ENCODE measurements at regions not wholly inside any gene's neighbourhood (a gene's known extent, or its start where the extent isn't known, plus 50 kb on each side); places are given as distances from the start of the nearest gene placed in this dataset.

DNA sequence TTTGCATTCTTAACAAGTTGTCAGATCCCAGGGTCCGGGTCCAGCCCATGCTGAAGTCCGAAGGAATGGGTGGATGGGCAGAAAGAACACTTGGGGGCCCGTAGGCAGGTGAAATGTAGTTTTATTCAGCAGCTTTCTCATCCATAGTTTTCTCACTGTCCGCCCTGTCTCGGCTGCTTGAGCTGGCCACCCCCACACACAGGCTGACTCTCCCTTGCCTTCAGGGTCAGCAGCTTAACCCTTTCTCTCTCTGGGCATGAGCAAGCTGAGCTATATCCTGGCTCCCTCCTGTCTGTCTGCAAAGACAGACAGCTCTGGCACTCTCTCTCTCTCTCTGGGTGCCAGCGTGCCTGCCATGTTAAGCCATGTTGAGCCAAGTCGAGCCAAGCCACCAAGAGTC lies 163.9 kb downstream of the PTCSC3 start:
- TF ChIP-seq, protein P1, sequence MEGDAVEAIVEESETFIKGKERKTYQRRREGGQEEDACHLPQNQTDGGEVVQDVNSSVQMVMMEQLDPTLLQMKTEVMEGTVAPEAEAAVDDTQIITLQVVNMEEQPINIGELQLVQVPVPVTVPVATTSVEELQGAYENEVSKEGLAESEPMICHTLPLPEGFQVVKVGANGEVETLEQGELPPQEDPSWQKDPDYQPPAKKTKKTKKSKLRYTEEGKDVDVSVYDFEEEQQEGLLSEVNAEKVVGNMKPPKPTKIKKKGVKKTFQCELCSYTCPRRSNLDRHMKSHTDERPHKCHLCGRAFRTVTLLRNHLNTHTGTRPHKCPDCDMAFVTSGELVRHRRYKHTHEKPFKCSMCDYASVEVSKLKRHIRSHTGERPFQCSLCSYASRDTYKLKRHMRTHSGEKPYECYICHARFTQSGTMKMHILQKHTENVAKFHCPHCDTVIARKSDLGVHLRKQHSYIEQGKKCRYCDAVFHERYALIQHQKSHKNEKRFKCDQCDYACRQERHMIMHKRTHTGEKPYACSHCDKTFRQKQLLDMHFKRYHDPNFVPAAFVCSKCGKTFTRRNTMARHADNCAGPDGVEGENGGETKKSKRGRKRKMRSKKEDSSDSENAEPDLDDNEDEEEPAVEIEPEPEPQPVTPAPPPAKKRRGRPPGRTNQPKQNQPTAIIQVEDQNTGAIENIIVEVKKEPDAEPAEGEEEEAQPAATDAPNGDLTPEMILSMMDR (IDR thresholded peaks at IDR 0.05; ENCODE audit: insufficient read depth, low read depth, low read length), result no peak
- TF ChIP-seq EZH2 (IDR thresholded peaks at IDR 0.05; ENCODE audit: insufficient read depth, low read length), result no peak
- Mint-ChIP-seq H3K4me1 (ENCODE audit: low read depth, unreplicated experiment) (no peaks in the 10 kb centered on the region), H3K36me3 (ENCODE audit: low read depth, unreplicated experiment) (no peaks in the 10 kb centered on the region), H3K27me3 (ENCODE audit: low read depth, unreplicated experiment) (no peaks in the 10 kb centered on the region), H3K4me3 (ENCODE audit: unreplicated experiment) (no peak overlapping the region), H3K27ac (ENCODE audit: unreplicated experiment) (peak overlapping the region; percentile 18), H3K9me3 (ENCODE audit: unreplicated experiment) (no peaks in the 10 kb centered on the region)
- Histone ChIP-seq H3K9ac (ENCODE audit: low read length) (no peak overlapping the region), H3K27me3 (ENCODE audit: insufficient read depth, low read length) (no peaks in the 10 kb centered on the region), H3K36me3 (ENCODE audit: insufficient read depth, low read length) (no peaks in the 10 kb centered on the region), H3K79me2 (ENCODE audit: insufficient read depth, low read length) (no peaks in the 10 kb centered on the region), H3K27ac (ENCODE audit: low read depth, low read length) (no peak overlapping the region), H3K4me2 (ENCODE audit: low read length) (no peak overlapping the region), H3K9me3 (ENCODE audit: insufficient read depth, low read depth, low read length) (no peaks in the 10 kb centered on the region), H3K4me3 (ENCODE audit: insufficient read depth, low read depth, low read length) (no peak overlapping the region), H4K20me1 (ENCODE audit: insufficient read depth, low read length) (no peaks in the 10 kb centered on the region), H2AFZ (ENCODE audit: low read depth, low read length) (no peak overlapping the region), H3K4me1 (ENCODE audit: insufficient read depth, low read length) (no peaks in the 10 kb centered on the region)
- FAIRE-seq, result no peak
- DNase-seq (ENCODE audit: low read depth), result no peak

DNA sequence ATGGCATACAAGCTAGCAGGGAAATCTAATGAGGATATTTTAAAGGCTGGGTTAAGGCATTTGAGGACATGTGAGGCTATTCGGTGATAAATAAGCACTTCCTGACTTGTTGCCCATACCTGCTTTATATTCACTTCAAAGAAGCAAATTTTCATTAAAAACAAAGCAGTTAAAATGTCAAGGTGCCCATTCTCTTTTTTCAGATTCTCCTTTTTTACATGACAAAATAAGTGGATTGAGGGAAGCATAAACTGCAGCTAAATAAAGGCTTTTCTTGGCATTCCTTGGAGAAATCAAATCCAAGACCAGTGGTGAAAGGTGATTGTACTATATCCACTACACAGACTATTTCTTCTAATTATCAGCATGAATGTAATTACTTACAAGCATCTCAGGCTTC lies 166.9 kb downstream of the PTCSC3 start:
- Histone ChIP-seq H3K9me3 (ENCODE audit: insufficient read depth, low read depth, low read length) (no peaks in the 10 kb centered on the region), H4K20me1 (ENCODE audit: insufficient read depth, low read length) (no peaks in the 10 kb centered on the region), H3K27me3 (ENCODE audit: insufficient read depth, low read length) (no peaks in the 10 kb centered on the region), H2AFZ (ENCODE audit: low read depth, low read length) (no peak overlapping the region), H3K36me3 (ENCODE audit: insufficient read depth, low read length) (no peaks in the 10 kb centered on the region), H3K9ac (ENCODE audit: low read length) (no peak overlapping the region), H3K79me2 (ENCODE audit: insufficient read depth, low read length) (no peaks in the 10 kb centered on the region), H3K4me2 (ENCODE audit: low read length) (no peak overlapping the region), H3K4me1 (ENCODE audit: insufficient read depth, low read length) (no peaks in the 10 kb centered on the region), H3K27ac (ENCODE audit: low read depth, low read length) (no peak overlapping the region), H3K4me3 (ENCODE audit: insufficient read depth, low read depth, low read length) (no peak overlapping the region)
- H3K36me3 Mint-ChIP-seq (ENCODE audit: low read depth, unreplicated experiment), result no peaks in the 10 kb centered on the region
- DNase-seq (ENCODE audit: low read depth) (no peak), FAIRE-seq (no peak)
- H3K27ac Mint-ChIP-seq (ENCODE audit: unreplicated experiment), result no peak overlapping the region
- no peaks in the 10 kb centered on the region for H3K9me3 Mint-ChIP-seq (ENCODE audit: unreplicated experiment)
- no peak overlapping the region for H3K4me3 Mint-ChIP-seq (ENCODE audit: unreplicated experiment)
- no peaks in the 10 kb centered on the region for H3K27me3 Mint-ChIP-seq (ENCODE audit: low read depth, unreplicated experiment)
- peaks cover 4% of the 10 kb centered on the region for H3K4me1 Mint-ChIP-seq (ENCODE audit: low read depth, unreplicated experiment)
- no peak for TF ChIP-seq EZH2 (IDR thresholded peaks at IDR 0.05; ENCODE audit: insufficient read depth, low read length)
- TF ChIP-seq, protein P1 (IDR thresholded peaks at IDR 0.05; ENCODE audit: insufficient read depth, low read depth, low read length), result no peak

DNA sequence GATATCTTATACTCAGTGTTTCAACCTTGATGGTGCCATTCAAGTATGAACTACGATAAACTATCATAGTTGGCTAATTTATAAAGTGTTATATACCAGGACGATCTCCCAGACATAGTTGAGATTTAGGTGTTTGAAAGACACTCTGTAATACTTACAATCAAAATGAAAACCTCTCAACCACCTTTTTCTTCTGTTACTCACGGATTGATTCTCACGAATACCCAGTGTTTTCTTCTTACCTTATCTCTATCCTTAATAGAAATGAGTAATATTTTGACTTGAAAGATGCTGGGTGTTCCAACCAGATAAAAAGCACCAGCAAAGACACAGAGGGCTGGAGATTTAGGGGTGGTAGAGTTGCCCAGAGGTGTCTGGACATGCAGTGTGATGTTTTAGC lies 169.9 kb downstream of the PTCSC3 start:
- Histone ChIP-seq H3K9ac (ENCODE audit: low read length) (no peak overlapping the region), H3K4me3 (ENCODE audit: insufficient read depth, low read depth, low read length) (no peak overlapping the region), H3K36me3 (ENCODE audit: insufficient read depth, low read length) (no peaks in the 10 kb centered on the region), H3K4me1 (ENCODE audit: insufficient read depth, low read length) (no peaks in the 10 kb centered on the region), H2AFZ (ENCODE audit: low read depth, low read length) (no peak overlapping the region), H3K4me2 (ENCODE audit: low read length) (no peak overlapping the region), H3K27ac (ENCODE audit: low read depth, low read length) (no peak overlapping the region), H3K27me3 (ENCODE audit: insufficient read depth, low read length) (no peaks in the 10 kb centered on the region), H3K79me2 (ENCODE audit: insufficient read depth, low read length) (no peaks in the 10 kb centered on the region), H3K9me3 (ENCODE audit: insufficient read depth, low read depth, low read length) (no peaks in the 10 kb centered on the region), H4K20me1 (ENCODE audit: insufficient read depth, low read length) (no peaks in the 10 kb centered on the region)
- TF ChIP-seq, protein P1 (IDR thresholded peaks at IDR 0.05; ENCODE audit: insufficient read depth, low read depth, low read length), result no peak
- TF ChIP-seq EZH2 (IDR thresholded peaks at IDR 0.05; ENCODE audit: insufficient read depth, low read length), result no peak
- H3K4me1 Mint-ChIP-seq (ENCODE audit: low read depth, unreplicated experiment), result peaks cover 4% of the 10 kb centered on the region
- no peak overlapping the region for H3K27ac Mint-ChIP-seq (ENCODE audit: unreplicated experiment)
- H3K27me3 Mint-ChIP-seq (ENCODE audit: low read depth, unreplicated experiment), result peaks cover 3% of the 10 kb centered on the region
- DNase-seq (ENCODE audit: low read depth), result no peak
- H3K36me3 Mint-ChIP-seq (ENCODE audit: low read depth, unreplicated experiment), result no peaks in the 10 kb centered on the region
- no peaks in the 10 kb centered on the region for H3K9me3 Mint-ChIP-seq (ENCODE audit: unreplicated experiment)
- H3K4me3 Mint-ChIP-seq (ENCODE audit: unreplicated experiment), result no peak overlapping the region
- FAIRE-seq, result no peak

Measured in astrocyte (in vitro differentiated cells and primary cell).